ENCODE measurements at regions not wholly inside any gene's neighbourhood (a gene's known extent, or its start where the extent isn't known, plus 50 kb on each side); places are given as distances from the start of the nearest gene placed in this dataset.
"Not testable (repeated sequence)": the region's sequence is repeated elsewhere in the genome, so short reads cannot be mapped to it uniquely, and the experiment has no call there.

- Mint-ChIP-seq H3K27ac (no peak overlapping the region), H3K36me3 (no peaks in the 10 kb centered on the region), H3K4me3 (no peak overlapping the region)
Measured at GRCh38 chr5:155826611-155827507, 500.1 kb upstream of the SGCD start.

GRCh38 chr5:155827508-155827815 lies 499.5 kb upstream of the SGCD start:
- H3K9me3 Mint-ChIP-seq, H3K4me1 Mint-ChIP-seq, H3K27me3 Mint-ChIP-seq, H3K36me3 Mint-ChIP-seq, H3K27ac Mint-ChIP-seq, H3K4me3 Mint-ChIP-seq: not testable (repeated sequence)

More at GRCh38 chr5:155826611-155827507, 500.1 kb upstream of the SGCD start:
- no peaks in the 10 kb centered on the region for H3K9me3 Mint-ChIP-seq
- no peaks in the 10 kb centered on the region for H3K27me3 Mint-ChIP-seq
- no peaks in the 10 kb centered on the region for H3K4me1 Mint-ChIP-seq

GRCh38 chr5:155827949-155828348 lies 499.0 kb upstream of the SGCD start:
- no peak overlapping the region for H3K4me3 Mint-ChIP-seq
- H3K27me3 Mint-ChIP-seq: no peaks in the 10 kb centered on the region
- no peaks in the 10 kb centered on the region for H3K36me3 Mint-ChIP-seq
- no peak overlapping the region for H3K27ac Mint-ChIP-seq
- no peaks in the 10 kb centered on the region for H3K9me3 Mint-ChIP-seq
- no peaks in the 10 kb centered on the region for H3K4me1 Mint-ChIP-seq

- Mint-ChIP-seq H3K36me3 (no peaks in the 10 kb centered on the region), H3K4me3 (no peak overlapping the region), H3K9me3 (no peaks in the 10 kb centered on the region), H3K4me1 (no peaks in the 10 kb centered on the region), H3K27ac (no peak overlapping the region), H3K27me3 (peaks cover 1% of the 10 kb centered on the region)
Measured at GRCh38 chr5:155831491-155831890, 495.5 kb upstream of the SGCD start.

DNA sequence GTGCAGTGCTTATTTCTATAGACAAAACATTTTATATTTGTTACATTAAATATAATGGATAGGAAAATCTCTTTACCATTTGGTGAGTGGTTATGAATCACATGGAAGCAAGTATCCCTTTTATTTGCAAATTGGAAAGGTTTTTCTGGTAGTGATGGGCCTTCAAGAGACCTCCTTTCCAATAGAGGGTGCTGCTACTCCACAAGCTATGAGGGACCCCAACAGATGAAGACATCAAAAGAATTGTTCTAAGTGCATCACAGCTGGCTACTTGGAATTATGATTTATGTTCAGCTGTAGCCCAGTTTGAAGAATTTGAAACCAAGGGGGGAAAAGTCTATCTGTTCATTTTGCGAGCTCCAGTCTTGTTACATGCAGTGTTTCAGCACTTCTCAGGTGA lies 493.7 kb upstream of the SGCD start:
- Mint-ChIP-seq H3K36me3 (no peaks in the 10 kb centered on the region), H3K4me3 (no peak overlapping the region), H3K9me3 (no peaks in the 10 kb centered on the region), H3K27ac (no peak overlapping the region), H3K27me3 (peaks cover 2% of the 10 kb centered on the region), H3K4me1 (no peaks in the 10 kb centered on the region)

DNA sequence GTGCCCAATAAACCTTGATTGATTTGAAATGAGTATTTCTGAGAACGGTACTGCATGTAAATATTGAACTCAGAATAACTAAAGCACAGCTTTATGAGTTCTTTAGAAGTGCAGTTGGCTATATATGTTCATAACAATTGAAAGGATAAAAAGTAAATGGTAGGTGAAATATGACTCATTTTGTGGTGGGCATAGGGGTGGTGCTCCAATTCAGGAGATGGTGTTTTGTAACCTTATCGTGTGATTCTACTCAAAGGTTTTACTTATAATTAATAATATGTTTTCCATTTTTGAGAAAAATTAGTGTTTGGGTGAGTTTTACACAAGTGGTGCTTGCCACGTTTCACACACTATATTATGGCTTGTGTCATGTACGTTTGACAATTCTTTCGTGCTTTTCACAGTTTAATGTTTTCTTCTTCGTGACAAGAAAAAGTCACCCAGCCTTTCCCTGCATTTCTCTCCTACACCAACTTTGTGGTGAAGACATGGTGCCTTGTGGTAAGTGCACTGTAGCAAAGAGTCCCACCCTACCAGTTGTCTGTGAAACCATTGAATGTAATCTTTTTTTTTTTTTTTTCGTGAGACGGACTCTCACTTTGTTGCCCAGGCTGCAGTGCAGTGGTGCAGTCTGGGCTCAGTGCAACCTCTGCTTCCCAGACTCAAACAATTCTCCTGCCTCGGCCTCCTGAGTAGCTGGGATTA lies 492.5 kb upstream of the SGCD start:
- Mint-ChIP-seq H3K9me3 (no peaks in the 10 kb centered on the region), H3K4me3 (no peak overlapping the region), H3K27ac (no peak overlapping the region), H3K4me1 (no peaks in the 10 kb centered on the region), H3K27me3 (peaks cover 5% of the 10 kb centered on the region), H3K36me3 (no peaks in the 10 kb centered on the region)

GRCh38 chr5:155836089-155836803 lies 490.7 kb upstream of the SGCD start:
- no peaks in the 10 kb centered on the region for H3K9me3 Mint-ChIP-seq
- no peaks in the 10 kb centered on the region for H3K36me3 Mint-ChIP-seq

GRCh38 chr5:155838394-155838793 lies 488.6 kb upstream of the SGCD start:
- H3K9me3 Mint-ChIP-seq: no peaks in the 10 kb centered on the region
- H3K36me3 Mint-ChIP-seq: no peaks in the 10 kb centered on the region
- H3K4me1 Mint-ChIP-seq: no peaks in the 10 kb centered on the region
- H3K27me3 Mint-ChIP-seq: peaks cover 7% of the 10 kb centered on the region
- H3K4me3 Mint-ChIP-seq: no peak overlapping the region
- no peak overlapping the region for H3K27ac Mint-ChIP-seq

More at GRCh38 chr5:155836089-155836803, 490.7 kb upstream of the SGCD start:
- H3K4me3 Mint-ChIP-seq: no peak overlapping the region
- H3K27me3 Mint-ChIP-seq: peaks cover 5% of the 10 kb centered on the region
- no peaks in the 10 kb centered on the region for H3K4me1 Mint-ChIP-seq
- H3K27ac Mint-ChIP-seq: no peak overlapping the region

- Mint-ChIP-seq H3K36me3 (no peaks in the 10 kb centered on the region), H3K4me1 (no peaks in the 10 kb centered on the region), H3K4me3 (no peak overlapping the region), H3K27ac (no peak overlapping the region), H3K27me3 (peaks cover 7% of the 10 kb centered on the region), H3K9me3 (no peaks in the 10 kb centered on the region)
Measured at GRCh38 chr5:155839251-155840037, 487.5 kb upstream of the SGCD start.

- Mint-ChIP-seq H3K27me3 (peaks cover 2% of the 10 kb centered on the region), H3K4me3 (no peak overlapping the region), H3K27ac (no peak overlapping the region), H3K9me3 (no peaks in the 10 kb centered on the region), H3K4me1 (no peaks in the 10 kb centered on the region), H3K36me3 (no peaks in the 10 kb centered on the region)
Measured at GRCh38 chr5:155844542-155844941, 482.4 kb upstream of the SGCD start.

GRCh38 chr5:155850370-155850769 lies 476.6 kb upstream of the SGCD start:
- Mint-ChIP-seq H3K27ac (no peak overlapping the region), H3K4me1 (no peaks in the 10 kb centered on the region), H3K36me3 (no peaks in the 10 kb centered on the region), H3K4me3 (no peak overlapping the region), H3K27me3 (no peaks in the 10 kb centered on the region), H3K9me3 (peaks cover 4% of the 10 kb centered on the region)

- peaks cover 11% of the 10 kb centered on the region for H3K27me3 Mint-ChIP-seq
- no peaks in the 10 kb centered on the region for H3K4me1 Mint-ChIP-seq
- H3K4me3 Mint-ChIP-seq: no peak overlapping the region
- no peak overlapping the region for H3K27ac Mint-ChIP-seq
- no peaks in the 10 kb centered on the region for H3K36me3 Mint-ChIP-seq
- peaks cover 4% of the 10 kb centered on the region for H3K9me3 Mint-ChIP-seq
Measured at GRCh38 chr5:155866971-155867370, 460.0 kb upstream of the SGCD start.

GRCh38 chr5:155867522-155868088 lies 459.4 kb upstream of the SGCD start:
- peaks cover 4% of the 10 kb centered on the region for H3K9me3 Mint-ChIP-seq
- no peaks in the 10 kb centered on the region for H3K4me1 Mint-ChIP-seq
- peaks cover 13% of the 10 kb centered on the region for H3K27me3 Mint-ChIP-seq
- H3K27ac Mint-ChIP-seq: no peak overlapping the region
- H3K4me3 Mint-ChIP-seq: no peak overlapping the region
- H3K36me3 Mint-ChIP-seq: no peaks in the 10 kb centered on the region

GRCh38 chr5:155870636-155871035 lies 456.3 kb upstream of the SGCD start:
- H3K27ac Mint-ChIP-seq: no peak overlapping the region
- H3K4me1 Mint-ChIP-seq: no peaks in the 10 kb centered on the region
- peaks cover 4% of the 10 kb centered on the region for H3K9me3 Mint-ChIP-seq
- H3K36me3 Mint-ChIP-seq: no peaks in the 10 kb centered on the region
- H3K4me3 Mint-ChIP-seq: no peak overlapping the region
- peaks cover 12% of the 10 kb centered on the region for H3K27me3 Mint-ChIP-seq

DNA sequence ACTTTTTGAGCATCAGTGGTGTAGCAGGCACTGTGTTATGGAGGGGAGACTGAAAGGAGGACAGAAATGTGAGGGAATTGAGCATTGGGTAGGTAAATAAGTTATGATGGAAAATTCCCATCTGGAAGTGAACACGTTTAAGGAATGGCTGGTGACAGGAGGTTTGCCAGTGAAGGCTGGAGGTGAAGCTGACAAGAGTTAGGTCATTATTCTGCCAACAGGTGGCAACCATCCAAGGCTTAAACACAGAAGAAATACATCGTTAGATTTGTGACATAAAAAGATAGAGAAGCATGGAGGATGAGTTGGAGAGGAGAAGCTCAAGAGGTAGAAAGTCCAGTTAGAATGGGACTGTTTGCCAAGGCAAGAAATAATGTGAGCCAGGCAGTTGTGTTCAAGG lies 455.3 kb upstream of the SGCD start:
- Mint-ChIP-seq H3K27me3 (peaks cover 12% of the 10 kb centered on the region), H3K36me3 (no peaks in the 10 kb centered on the region), H3K4me3 (no peak overlapping the region), H3K9me3 (peaks cover 4% of the 10 kb centered on the region), H3K4me1 (no peaks in the 10 kb centered on the region), H3K27ac (no peak overlapping the region)

All from activated naive CD4-positive, alpha-beta T cell treated with anti-CD3 and anti-CD28 coated beads, Interleukin-2, amount 50 U/mL, for 24 hours (primary cell).